ENCODE measurements at regions not wholly inside any gene's neighbourhood (a gene's known extent, or its start where the extent isn't known, plus 50 kb on each side); places are given as distances from the start of the nearest gene placed in this dataset.

DNA sequence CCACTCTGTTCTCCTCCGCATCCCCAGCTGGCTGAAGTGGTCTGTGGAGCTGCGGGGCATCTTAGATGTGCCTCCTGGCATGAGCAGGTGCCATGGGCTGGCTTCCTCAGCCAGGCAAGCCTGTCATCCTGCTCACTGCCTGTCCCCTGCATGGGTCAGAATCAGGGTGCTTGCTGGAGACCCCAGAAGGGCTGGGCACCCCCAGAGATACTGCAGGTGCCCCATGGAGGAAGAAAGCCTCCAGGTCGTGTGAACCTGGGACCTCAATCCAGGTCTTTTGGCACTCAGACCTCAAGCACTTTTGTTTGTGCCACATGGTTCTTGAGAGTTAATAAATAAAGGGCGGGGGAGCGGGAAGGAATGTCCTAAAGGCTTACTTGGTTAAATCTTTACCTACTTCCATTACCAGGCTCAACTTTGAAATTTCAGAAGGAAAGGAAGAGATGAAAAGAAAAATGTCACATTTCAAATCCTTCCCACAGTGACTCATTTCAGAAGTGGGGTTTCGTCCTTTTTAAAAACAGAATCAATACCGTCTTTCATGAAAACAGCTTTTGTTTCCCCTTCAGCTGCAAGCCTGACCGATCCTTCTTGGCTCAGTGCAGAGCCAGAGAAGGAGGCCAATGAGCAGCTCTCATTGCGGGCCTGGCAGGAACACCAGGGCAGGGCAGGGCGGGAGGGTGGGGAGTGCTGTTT lies 69.9 kb downstream of the RHOB start:
- Histone ChIP-seq H3K4me1 (peaks cover 7 to 21% of the 10 kb centered on the region in 2 donors), H3K4me3 (replicated peaks in 1 of 3) (no peak overlapping the region), H3K36me3 (no peaks in the 10 kb centered on the region), H3K27me3 (no peaks in the 10 kb centered on the region), H3K9me3 (no peaks in the 10 kb centered on the region), H3K27ac (peak overlapping the region; percentile 52 to 80 (median 72))
- intact Hi-C loops (cut with DNase I) = no loop called here
- WGBS, 2 donors = 35 to 41% methylated on average over 10 of the region's 10 CpGs
- DNase-seq = peak; percentile 75 to 78
- TF ChIP-seq, protein P1, sequence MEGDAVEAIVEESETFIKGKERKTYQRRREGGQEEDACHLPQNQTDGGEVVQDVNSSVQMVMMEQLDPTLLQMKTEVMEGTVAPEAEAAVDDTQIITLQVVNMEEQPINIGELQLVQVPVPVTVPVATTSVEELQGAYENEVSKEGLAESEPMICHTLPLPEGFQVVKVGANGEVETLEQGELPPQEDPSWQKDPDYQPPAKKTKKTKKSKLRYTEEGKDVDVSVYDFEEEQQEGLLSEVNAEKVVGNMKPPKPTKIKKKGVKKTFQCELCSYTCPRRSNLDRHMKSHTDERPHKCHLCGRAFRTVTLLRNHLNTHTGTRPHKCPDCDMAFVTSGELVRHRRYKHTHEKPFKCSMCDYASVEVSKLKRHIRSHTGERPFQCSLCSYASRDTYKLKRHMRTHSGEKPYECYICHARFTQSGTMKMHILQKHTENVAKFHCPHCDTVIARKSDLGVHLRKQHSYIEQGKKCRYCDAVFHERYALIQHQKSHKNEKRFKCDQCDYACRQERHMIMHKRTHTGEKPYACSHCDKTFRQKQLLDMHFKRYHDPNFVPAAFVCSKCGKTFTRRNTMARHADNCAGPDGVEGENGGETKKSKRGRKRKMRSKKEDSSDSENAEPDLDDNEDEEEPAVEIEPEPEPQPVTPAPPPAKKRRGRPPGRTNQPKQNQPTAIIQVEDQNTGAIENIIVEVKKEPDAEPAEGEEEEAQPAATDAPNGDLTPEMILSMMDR (IDR thresholded peaks at IDR 0.05) = no peak
- no peak for TF ChIP-seq POLR2A (IDR thresholded peaks at IDR 0.05)

DNA sequence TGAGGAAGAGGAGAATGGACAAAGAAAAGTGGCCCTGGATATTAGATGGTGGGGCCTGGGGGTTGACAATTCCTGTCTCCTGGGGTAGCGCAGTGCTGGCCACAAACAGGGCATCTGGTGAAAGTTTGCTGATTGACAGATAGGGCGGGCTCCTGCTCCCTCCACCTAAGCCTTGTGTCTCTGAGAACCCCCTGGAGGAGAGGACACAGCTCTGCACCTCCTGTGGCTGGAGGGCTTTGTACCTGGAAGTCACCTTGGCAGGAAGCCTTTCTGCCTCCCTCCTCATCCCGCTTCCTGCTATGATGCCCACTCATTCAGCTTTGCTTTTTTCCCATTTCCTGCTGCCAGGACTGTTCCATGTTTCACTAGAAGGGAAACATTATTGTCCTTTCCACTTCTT lies 72.4 kb downstream of the RHOB start:
- Histone ChIP-seq H3K27ac (no peak overlapping the region), H3K27me3 (no peaks in the 10 kb centered on the region), H3K9me3 (no peaks in the 10 kb centered on the region), H3K4me1 (peaks cover 7 to 31% of the 10 kb centered on the region in 2 donors), H3K36me3 (no peaks in the 10 kb centered on the region), H3K4me3 (replicated peaks in 1 of 3) (no peak overlapping the region)
- TF ChIP-seq POLR2A (IDR thresholded peaks at IDR 0.05) = no peak
- TF ChIP-seq, protein P1 (IDR thresholded peaks at IDR 0.05) = no peak
- WGBS, 2 donors = 91 to 95% methylated on average over 3 of the region's 3 CpGs
- no peak for DNase-seq
- intact Hi-C loops (cut with DNase I) = no loop called here

DNA sequence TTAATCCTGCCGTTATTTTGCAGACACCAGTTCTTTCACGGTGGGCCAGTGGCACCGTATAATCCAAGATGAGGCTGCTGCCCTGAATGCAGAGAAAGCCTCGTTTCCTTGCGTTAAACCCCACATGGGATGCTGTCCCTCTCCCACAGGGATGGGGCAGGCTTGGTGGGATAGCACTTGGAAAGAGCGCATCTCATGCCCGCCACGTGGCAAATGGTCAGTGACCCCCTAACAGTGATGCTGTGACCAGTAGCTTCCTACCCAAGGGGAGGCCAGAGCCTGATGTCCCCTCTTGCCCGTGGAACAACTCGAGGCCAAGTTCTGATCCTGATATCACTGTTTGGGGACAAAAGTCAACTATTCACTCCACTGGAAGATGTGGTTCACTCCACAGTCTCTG lies 73.3 kb downstream of the RHOB start:
- WGBS, 2 donors = 87 to 94% methylated on average over 5 to 7 of the region's 10 CpGs
- Histone ChIP-seq H3K27me3 (no peaks in the 10 kb centered on the region), H3K36me3 (no peaks in the 10 kb centered on the region), H3K4me3 (replicated peaks in 1 of 3) (no peak overlapping the region), H3K27ac (no peak overlapping the region), H3K9me3 (no peaks in the 10 kb centered on the region), H3K4me1 (peaks cover 11 to 36% of the 10 kb centered on the region in 2 donors)
- intact Hi-C loops (cut with DNase I) = loop anchor here (10.0 kb wide), 1 partner anchor 115 kb away; no protein-coding TSS in a partner anchor
- peak in 1 of 2 donors; percentile 0 for DNase-seq
- no peak for TF ChIP-seq POLR2A (IDR thresholded peaks at IDR 0.05)
- TF ChIP-seq, protein P1 (IDR thresholded peaks at IDR 0.05) = no peak

DNA sequence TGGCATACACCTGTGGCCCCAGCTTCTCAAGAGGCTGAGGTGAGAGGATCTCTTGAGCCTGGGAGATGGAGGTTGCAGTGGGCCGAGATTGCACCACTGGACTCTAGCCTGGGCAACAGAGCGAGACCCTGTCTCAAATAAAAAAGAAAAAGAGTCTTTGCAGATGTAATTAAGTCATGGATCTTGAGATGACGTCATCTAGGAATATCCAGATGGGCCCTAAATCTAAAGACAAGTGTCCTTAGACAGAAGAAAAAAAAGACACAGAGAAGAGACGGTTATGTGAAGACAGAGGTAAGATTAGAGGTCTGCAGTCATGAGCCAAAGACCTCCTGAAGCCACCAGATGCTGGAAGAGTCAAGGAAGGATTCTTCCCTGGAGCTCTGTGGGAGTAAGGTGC lies 74.3 kb downstream of the RHOB start:
- no peaks in the 10 kb centered on the region for H3K27me3 ChIP-seq
- H3K4me1 ChIP-seq = peaks cover 18 to 43% of the 10 kb centered on the region in 2 donors
- WGBS, 2 donors = 87 to 88% methylated on average over 4 of the region's 4 CpGs
- DNase-seq = no peak
- H3K36me3 ChIP-seq = no peaks in the 10 kb centered on the region
- H3K9me3 ChIP-seq = no peaks in the 10 kb centered on the region
- no peak overlapping the region for H3K4me3 ChIP-seq (replicated peaks in 1 of 3)
- H3K27ac ChIP-seq = no peak overlapping the region
- TF ChIP-seq POLR2A (IDR thresholded peaks at IDR 0.05) = no peak
- TF ChIP-seq, protein P1 (IDR thresholded peaks at IDR 0.05) = no peak
- intact Hi-C loops (cut with DNase I) = loop anchor here (10.0 kb wide), 1 partner anchor 114 kb away; no protein-coding TSS in a partner anchor

DNA sequence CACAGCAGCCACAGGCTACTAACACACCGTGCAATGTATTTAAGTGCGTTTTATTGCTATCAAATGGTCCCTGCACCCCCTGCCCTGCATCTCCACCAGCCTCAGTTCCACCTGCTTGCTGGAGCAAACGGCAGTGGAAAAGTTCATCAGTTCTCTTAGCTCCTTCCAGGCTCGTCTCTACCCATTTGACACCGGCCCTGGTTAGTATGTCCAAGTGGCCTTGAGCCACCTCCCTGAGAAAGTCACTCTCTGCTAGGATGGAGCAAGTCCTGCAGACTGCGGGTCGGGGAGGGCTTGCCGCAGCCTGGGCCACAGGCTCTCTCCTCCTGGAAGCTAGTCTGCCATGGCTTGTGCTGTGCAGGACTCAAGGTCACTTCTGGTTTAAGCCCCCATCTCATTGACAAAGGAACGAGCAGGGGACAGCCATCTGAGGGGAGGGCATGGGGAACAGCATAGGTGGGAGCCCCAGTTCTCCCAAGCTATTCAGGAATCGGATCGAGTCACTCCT lies 74.9 kb downstream of the RHOB start:
- H3K27me3 ChIP-seq = no peaks in the 10 kb centered on the region
- no peak overlapping the region for H3K4me3 ChIP-seq (replicated peaks in 1 of 3)
- no peaks in the 10 kb centered on the region for H3K36me3 ChIP-seq
- WGBS, 2 donors = 80 to 82% methylated on average over 9 to 10 of the region's 11 CpGs
- no peak for DNase-seq
- peaks cover 16 to 43% of the 10 kb centered on the region in 2 donors for H3K4me1 ChIP-seq
- no peak for TF ChIP-seq POLR2A (IDR thresholded peaks at IDR 0.05)
- TF ChIP-seq, protein P1 (IDR thresholded peaks at IDR 0.05) = no peak
- intact Hi-C loops (cut with DNase I) = loop anchor here (10.0 kb wide), 1 partner anchor 113 kb away; no protein-coding TSS in a partner anchor
- H3K9me3 ChIP-seq = no peaks in the 10 kb centered on the region
- H3K27ac ChIP-seq = peak overlapping the region in 1 of 3 donors; percentile 27

Data from thyroid gland (tissue), 4 donors.